ENCODE measurements at regions not wholly inside any gene's neighbourhood (a gene's known extent, or its start where the extent isn't known, plus 50 kb on each side); places are given as distances from the start of the nearest gene placed in this dataset.

DNA sequence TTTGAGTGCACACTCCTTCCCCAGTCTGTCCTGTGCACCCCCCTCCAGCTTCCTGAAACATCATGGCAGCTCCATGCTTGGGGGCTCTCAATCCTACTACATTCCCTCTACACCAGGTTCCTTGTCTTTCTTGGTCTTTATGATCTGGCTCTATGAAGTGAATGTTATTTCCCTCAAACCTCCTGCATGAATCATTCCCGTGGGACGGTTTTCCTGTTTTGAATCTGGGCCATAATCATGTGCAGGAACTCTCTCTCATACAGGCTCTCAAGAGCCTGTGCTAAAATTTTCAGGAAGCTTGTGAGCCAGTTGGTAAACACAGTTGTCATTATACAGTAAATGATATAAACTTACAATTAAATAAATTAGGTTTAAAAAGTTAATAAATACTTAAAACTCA lies 89.8 kb upstream of the KCNE2 start:
- TF ChIP-seq, protein P1, sequence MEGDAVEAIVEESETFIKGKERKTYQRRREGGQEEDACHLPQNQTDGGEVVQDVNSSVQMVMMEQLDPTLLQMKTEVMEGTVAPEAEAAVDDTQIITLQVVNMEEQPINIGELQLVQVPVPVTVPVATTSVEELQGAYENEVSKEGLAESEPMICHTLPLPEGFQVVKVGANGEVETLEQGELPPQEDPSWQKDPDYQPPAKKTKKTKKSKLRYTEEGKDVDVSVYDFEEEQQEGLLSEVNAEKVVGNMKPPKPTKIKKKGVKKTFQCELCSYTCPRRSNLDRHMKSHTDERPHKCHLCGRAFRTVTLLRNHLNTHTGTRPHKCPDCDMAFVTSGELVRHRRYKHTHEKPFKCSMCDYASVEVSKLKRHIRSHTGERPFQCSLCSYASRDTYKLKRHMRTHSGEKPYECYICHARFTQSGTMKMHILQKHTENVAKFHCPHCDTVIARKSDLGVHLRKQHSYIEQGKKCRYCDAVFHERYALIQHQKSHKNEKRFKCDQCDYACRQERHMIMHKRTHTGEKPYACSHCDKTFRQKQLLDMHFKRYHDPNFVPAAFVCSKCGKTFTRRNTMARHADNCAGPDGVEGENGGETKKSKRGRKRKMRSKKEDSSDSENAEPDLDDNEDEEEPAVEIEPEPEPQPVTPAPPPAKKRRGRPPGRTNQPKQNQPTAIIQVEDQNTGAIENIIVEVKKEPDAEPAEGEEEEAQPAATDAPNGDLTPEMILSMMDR (conservative IDR thresholded peaks at IDR 0.05), result no peak

DNA sequence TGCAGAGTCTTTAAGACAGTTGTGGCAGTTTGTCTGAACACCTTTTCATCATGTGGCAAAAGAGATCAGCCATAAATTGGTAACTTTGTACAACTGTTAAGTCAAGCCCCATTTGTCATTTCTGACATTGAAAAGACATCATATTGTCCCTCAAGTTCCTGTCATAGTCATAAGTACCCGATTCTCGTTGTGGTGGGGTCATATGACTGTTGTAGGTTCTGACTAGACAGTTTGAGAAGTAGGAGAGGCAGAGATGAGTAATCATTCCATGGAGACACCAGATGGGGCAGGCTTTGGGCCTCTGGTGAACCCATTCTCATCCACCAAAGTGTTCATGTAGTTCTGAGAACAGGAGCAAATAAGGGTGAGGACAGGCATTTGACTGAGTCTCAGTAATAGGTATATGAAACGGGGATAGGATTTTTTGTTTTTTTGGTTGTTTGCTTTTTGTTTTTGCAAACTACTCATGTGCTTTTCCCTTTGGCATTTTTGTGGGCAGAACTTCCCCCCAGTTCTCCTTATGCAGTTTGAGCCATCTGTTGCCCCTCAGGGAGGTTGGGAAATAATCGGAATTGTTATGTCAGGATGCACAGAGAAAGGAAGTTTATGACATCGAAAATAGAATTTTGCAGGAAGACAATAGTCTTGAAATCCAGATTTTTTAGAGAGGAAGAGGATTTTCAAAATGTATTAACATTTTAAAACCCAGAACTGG lies 86.9 kb upstream of the KCNE2 start:
- no peak overlapping the region for H3K27ac Mint-ChIP-seq (ENCODE audit: unreplicated experiment)
- H3K4me1 Mint-ChIP-seq, result peaks cover 9% of the 10 kb centered on the region
- H3K4me3 Mint-ChIP-seq, result no peak overlapping the region
- no peak for DNase-seq (ENCODE audit: low read depth, low spot score)
- no peaks in the 10 kb centered on the region for H3K36me3 Mint-ChIP-seq (ENCODE audit: low read depth)
- TF ChIP-seq, protein P1 (conservative IDR thresholded peaks at IDR 0.05), result no peak
- no peaks in the 10 kb centered on the region for H3K9me3 Mint-ChIP-seq
- no peaks in the 10 kb centered on the region for H3K27me3 Mint-ChIP-seq (ENCODE audit: low read depth)

More for the DNA sequence above, 89.8 kb upstream of the KCNE2 start:
- no peak overlapping the region for H3K4me3 Mint-ChIP-seq
- H3K27ac Mint-ChIP-seq (ENCODE audit: unreplicated experiment), result no peak overlapping the region
- peaks cover 5% of the 10 kb centered on the region for H3K4me1 Mint-ChIP-seq
- no peaks in the 10 kb centered on the region for H3K9me3 Mint-ChIP-seq
- no peaks in the 10 kb centered on the region for H3K36me3 Mint-ChIP-seq (ENCODE audit: low read depth)
- H3K27me3 Mint-ChIP-seq (ENCODE audit: low read depth), result no peaks in the 10 kb centered on the region
- no peak for DNase-seq (ENCODE audit: low read depth, low spot score)

DNA sequence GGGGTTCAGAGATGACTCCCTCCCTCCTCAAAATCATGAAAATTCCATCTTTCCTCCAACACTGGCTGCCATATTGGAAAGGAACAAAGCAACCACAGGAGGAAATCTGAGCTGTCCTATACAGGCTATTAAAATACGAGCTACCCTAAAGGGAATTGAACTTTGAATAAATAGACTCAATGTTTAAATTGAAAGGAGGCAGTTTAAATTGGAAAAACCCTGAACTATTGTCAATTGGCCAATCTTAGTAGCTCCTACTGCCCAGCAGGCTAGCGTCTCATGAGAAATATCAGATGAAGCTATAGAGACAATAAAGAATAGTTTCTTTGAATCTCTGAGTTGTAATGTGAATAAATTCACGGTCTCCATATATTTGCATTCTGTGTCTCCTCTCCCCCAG lies 85.4 kb upstream of the KCNE2 start:
- no peak for DNase-seq (ENCODE audit: low read depth, low spot score)
- Mint-ChIP-seq H3K4me3 (no peak overlapping the region), H3K27ac (ENCODE audit: unreplicated experiment) (no peak overlapping the region), H3K9me3 (no peaks in the 10 kb centered on the region), H3K36me3 (ENCODE audit: low read depth) (no peaks in the 10 kb centered on the region), H3K27me3 (ENCODE audit: low read depth) (no peaks in the 10 kb centered on the region), H3K4me1 (peaks cover 9% of the 10 kb centered on the region)
- TF ChIP-seq, protein P1 (conservative IDR thresholded peaks at IDR 0.05), result no peak

DNA sequence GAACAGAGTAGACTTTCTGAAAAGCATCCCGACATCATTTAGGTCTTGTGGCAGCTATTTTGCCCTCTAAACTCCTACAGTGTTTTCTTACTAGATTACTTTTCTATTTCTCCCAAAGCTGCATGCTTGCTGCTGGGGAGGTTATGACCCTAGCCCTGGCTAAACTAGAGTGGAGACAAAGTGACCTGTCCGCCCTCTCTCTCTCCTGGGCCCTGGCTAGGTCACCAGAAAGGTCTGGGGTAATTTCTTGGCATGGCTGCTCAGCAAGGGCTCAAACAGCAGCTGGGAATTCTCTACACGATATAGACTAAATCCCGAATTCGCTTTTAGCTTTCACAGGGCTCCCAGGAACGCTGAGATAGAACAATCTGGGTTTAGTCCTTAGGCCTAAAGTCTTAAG lies 84.5 kb upstream of the KCNE2 start:
- no peak for DNase-seq (ENCODE audit: low read depth, low spot score)
- no peaks in the 10 kb centered on the region for H3K36me3 Mint-ChIP-seq (ENCODE audit: low read depth)
- TF ChIP-seq, protein P1 (conservative IDR thresholded peaks at IDR 0.05), result no peak

DNA sequence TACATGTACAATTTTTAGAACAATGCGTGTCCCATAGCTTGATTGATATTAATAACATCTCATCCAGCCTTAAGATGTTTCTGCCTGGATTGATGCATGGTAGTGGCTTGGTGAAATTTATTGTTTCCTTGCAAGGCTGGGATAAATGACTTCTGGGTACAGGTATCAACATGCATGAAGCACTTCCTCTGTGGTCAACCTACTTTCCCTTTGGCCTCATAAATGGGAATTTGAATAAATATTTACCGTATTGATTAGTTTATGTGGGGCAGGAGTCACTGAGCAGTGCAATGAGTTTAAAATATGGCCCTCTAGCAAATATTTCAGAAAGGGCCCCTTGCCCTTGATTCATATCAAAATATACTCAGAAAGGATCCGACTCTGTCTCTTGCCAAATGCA lies 83.9 kb upstream of the KCNE2 start:
- Mint-ChIP-seq H3K4me1 (peaks cover 9% of the 10 kb centered on the region), H3K27ac (ENCODE audit: unreplicated experiment) (peak overlapping the region; percentile 12), H3K4me3 (no peak overlapping the region), H3K9me3 (peaks cover under 1% of the 10 kb centered on the region), H3K27me3 (ENCODE audit: low read depth) (no peaks in the 10 kb centered on the region), H3K36me3 (ENCODE audit: low read depth) (no peaks in the 10 kb centered on the region)
- TF ChIP-seq, protein P1 (conservative IDR thresholded peaks at IDR 0.05), result no peak
- no peak for DNase-seq (ENCODE audit: low read depth, low spot score)

More for the DNA sequence above, 84.5 kb upstream of the KCNE2 start:
- H3K4me1 Mint-ChIP-seq, result peaks cover 9% of the 10 kb centered on the region
- H3K27ac Mint-ChIP-seq (ENCODE audit: unreplicated experiment), result no peak overlapping the region
- H3K27me3 Mint-ChIP-seq (ENCODE audit: low read depth), result no peaks in the 10 kb centered on the region
- H3K4me3 Mint-ChIP-seq, result no peak overlapping the region
- no peaks in the 10 kb centered on the region for H3K9me3 Mint-ChIP-seq

Measured in neural crest cell (in vitro differentiated cells).